ENCODE measurements at regions not wholly inside any gene's neighbourhood (a gene's known extent, or its start where the extent isn't known, plus 50 kb on each side); places are given as distances from the start of the nearest gene placed in this dataset.

DNA sequence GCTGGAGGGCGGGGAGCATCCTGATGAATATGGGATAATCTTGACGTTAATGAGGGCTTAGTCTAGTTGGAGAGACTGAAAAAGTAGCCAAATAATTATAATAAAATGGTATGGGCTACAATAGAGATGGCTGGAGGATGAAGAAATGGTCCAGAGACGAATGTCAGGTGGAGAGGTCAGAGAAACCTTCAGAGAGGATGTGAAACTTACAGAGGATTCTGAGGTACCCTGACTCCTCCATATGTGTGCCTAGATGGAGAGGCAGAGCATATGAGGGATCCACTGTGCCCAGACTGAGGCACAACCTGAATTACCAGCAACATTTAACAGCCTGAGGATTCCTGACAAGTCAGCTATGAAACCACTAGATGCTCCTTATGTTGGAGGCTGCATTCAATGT is 417.0 kb downstream of the ATP23 start:
- no peak overlapping the region for H3K27ac ChIP-seq (ENCODE audit: low read depth, low read length)
- no peaks in the 10 kb centered on the region for H3K4me1 ChIP-seq (ENCODE audit: control insufficient read depth, low read length)
- no peaks in the 10 kb centered on the region for H3K9me2 ChIP-seq (replicated peaks; ENCODE audit: control insufficient read depth, low read length)
- H3F3A ChIP-seq (ENCODE audit: control insufficient read depth, insufficient read depth) = no peaks in the 10 kb centered on the region
- TF ChIP-seq, protein P1, sequence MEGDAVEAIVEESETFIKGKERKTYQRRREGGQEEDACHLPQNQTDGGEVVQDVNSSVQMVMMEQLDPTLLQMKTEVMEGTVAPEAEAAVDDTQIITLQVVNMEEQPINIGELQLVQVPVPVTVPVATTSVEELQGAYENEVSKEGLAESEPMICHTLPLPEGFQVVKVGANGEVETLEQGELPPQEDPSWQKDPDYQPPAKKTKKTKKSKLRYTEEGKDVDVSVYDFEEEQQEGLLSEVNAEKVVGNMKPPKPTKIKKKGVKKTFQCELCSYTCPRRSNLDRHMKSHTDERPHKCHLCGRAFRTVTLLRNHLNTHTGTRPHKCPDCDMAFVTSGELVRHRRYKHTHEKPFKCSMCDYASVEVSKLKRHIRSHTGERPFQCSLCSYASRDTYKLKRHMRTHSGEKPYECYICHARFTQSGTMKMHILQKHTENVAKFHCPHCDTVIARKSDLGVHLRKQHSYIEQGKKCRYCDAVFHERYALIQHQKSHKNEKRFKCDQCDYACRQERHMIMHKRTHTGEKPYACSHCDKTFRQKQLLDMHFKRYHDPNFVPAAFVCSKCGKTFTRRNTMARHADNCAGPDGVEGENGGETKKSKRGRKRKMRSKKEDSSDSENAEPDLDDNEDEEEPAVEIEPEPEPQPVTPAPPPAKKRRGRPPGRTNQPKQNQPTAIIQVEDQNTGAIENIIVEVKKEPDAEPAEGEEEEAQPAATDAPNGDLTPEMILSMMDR (IDR thresholded peaks at IDR 0.05; ENCODE audit: low read depth, low read length, poor library complexity, severe bottlenecking) = no peak
- no peak for TF ChIP-seq EZH2phosphoT487 (IDR thresholded peaks at IDR 0.05; ENCODE audit: borderline replicate concordance, low read length)
- H3K9me3 ChIP-seq (ENCODE audit: control insufficient read depth, insufficient read depth, low read length) = no peaks in the 10 kb centered on the region
- no peaks in the 10 kb centered on the region for H4K20me1 ChIP-seq (ENCODE audit: control insufficient read depth, insufficient read depth, low read depth, low read length)
- H3K4me3 ChIP-seq (ENCODE audit: low read length) = no peak overlapping the region
- H3K36me3 ChIP-seq (ENCODE audit: control insufficient read depth, low read length) = no peaks in the 10 kb centered on the region
- no peaks in the 10 kb centered on the region for H3K27me3 ChIP-seq (ENCODE audit: control insufficient read depth, low read length)
- H3K4me2 ChIP-seq (ENCODE audit: low read length) = no peak overlapping the region
- H3K79me2 ChIP-seq (ENCODE audit: control insufficient read depth, low read length) = no peaks in the 10 kb centered on the region

DNA sequence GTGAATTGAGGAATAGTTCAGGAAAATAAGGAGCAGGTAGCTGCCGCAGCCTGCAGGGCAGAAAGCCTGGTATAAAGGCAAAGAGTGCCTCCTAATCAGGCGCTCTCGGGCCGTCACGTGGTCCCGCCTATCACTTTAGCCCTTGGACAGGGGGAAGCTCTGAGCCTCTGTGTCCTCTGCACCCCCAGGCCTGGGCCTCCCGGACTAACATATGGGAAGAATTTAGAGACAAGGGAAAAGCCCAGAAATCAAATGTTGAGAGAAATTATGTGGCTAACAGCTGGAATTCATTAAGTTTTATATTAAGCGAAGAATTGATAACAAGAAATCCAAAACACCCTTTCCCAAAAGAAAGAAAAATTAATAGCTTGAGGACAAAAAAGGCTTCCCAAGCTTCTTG is 417.7 kb downstream of the ATP23 start:
- Histone ChIP-seq H3K27ac (ENCODE audit: low read depth, low read length) (no peak overlapping the region), H3K27me3 (ENCODE audit: control insufficient read depth, low read length) (no peaks in the 10 kb centered on the region), H3K36me3 (ENCODE audit: control insufficient read depth, low read length) (no peaks in the 10 kb centered on the region)

GRCh38 chr12:58361056-58361455 is 419.7 kb downstream of the ATP23 start:
- H3K79me2 ChIP-seq (ENCODE audit: control insufficient read depth, low read length) = no peaks in the 10 kb centered on the region
- no peaks in the 10 kb centered on the region for H3K4me1 ChIP-seq (ENCODE audit: control insufficient read depth, low read length)
- H3K27ac ChIP-seq (ENCODE audit: low read depth, low read length) = no peak overlapping the region
- no peaks in the 10 kb centered on the region for H3F3A ChIP-seq (ENCODE audit: control insufficient read depth, insufficient read depth)
- H3K9me3 ChIP-seq (ENCODE audit: control insufficient read depth, insufficient read depth, low read length) = no peaks in the 10 kb centered on the region
- no peak overlapping the region for H3K4me2 ChIP-seq (ENCODE audit: low read length)
- H4K20me1 ChIP-seq (ENCODE audit: control insufficient read depth, insufficient read depth, low read depth, low read length) = no peaks in the 10 kb centered on the region
- no peaks in the 10 kb centered on the region for H3K9me2 ChIP-seq (replicated peaks; ENCODE audit: control insufficient read depth, low read length)
- TF ChIP-seq, protein P1 (IDR thresholded peaks at IDR 0.05; ENCODE audit: low read depth, low read length, poor library complexity, severe bottlenecking) = no peak
- TF ChIP-seq EZH2phosphoT487 (IDR thresholded peaks at IDR 0.05; ENCODE audit: borderline replicate concordance, low read length) = no peak
- H3K27me3 ChIP-seq (ENCODE audit: control insufficient read depth, low read length) = no peaks in the 10 kb centered on the region
- H3K4me3 ChIP-seq (ENCODE audit: low read length) = no peak overlapping the region
- H3K36me3 ChIP-seq (ENCODE audit: control insufficient read depth, low read length) = no peaks in the 10 kb centered on the region

More for the DNA sequence above, 417.7 kb downstream of the ATP23 start:
- H3K79me2 ChIP-seq (ENCODE audit: control insufficient read depth, low read length) = no peaks in the 10 kb centered on the region
- H3K9me3 ChIP-seq (ENCODE audit: control insufficient read depth, insufficient read depth, low read length) = no peaks in the 10 kb centered on the region
- no peaks in the 10 kb centered on the region for H3F3A ChIP-seq (ENCODE audit: control insufficient read depth, insufficient read depth)
- no peaks in the 10 kb centered on the region for H3K9me2 ChIP-seq (replicated peaks; ENCODE audit: control insufficient read depth, low read length)
- no peaks in the 10 kb centered on the region for H4K20me1 ChIP-seq (ENCODE audit: control insufficient read depth, insufficient read depth, low read depth, low read length)
- H3K4me2 ChIP-seq (ENCODE audit: low read length) = no peak overlapping the region
- H3K4me3 ChIP-seq (ENCODE audit: low read length) = no peak overlapping the region
- H3K4me1 ChIP-seq (ENCODE audit: control insufficient read depth, low read length) = no peaks in the 10 kb centered on the region
- no peak for TF ChIP-seq EZH2phosphoT487 (IDR thresholded peaks at IDR 0.05; ENCODE audit: borderline replicate concordance, low read length)
- TF ChIP-seq, protein P1 (IDR thresholded peaks at IDR 0.05; ENCODE audit: low read depth, low read length, poor library complexity, severe bottlenecking) = no peak

DNA sequence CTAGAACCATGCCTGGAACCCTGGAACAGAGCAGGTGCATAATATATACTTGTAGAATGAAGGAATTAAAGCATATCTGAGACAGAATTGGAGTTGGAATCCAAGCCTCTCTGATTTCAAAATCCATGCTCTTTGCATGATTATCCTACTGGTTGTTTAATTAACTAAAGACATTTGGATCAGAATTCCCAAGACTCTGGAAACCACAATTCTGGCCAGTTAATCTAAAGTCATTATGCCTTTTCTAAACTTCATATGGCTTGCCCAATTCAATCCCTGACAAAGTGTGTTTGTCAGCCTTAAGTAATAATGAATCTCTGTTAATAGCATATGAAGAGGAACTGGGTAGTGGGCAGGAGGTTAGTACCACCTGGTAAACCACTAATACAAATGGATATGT is 422.6 kb downstream of the ATP23 start:
- Histone ChIP-seq H3K9me3 (ENCODE audit: control insufficient read depth, insufficient read depth, low read length) (no peaks in the 10 kb centered on the region), H3F3A (ENCODE audit: control insufficient read depth, insufficient read depth) (no peaks in the 10 kb centered on the region), H3K79me2 (ENCODE audit: control insufficient read depth, low read length) (no peaks in the 10 kb centered on the region), H3K27ac (ENCODE audit: low read depth, low read length) (no peak overlapping the region), H3K4me1 (ENCODE audit: control insufficient read depth, low read length) (no peaks in the 10 kb centered on the region), H4K20me1 (ENCODE audit: control insufficient read depth, insufficient read depth, low read depth, low read length) (no peaks in the 10 kb centered on the region), H3K4me3 (ENCODE audit: low read length) (no peak overlapping the region), H3K36me3 (ENCODE audit: control insufficient read depth, low read length) (no peaks in the 10 kb centered on the region), H3K27me3 (ENCODE audit: control insufficient read depth, low read length) (no peaks in the 10 kb centered on the region), H3K9me2 (replicated peaks; ENCODE audit: control insufficient read depth, low read length) (no peaks in the 10 kb centered on the region), H3K4me2 (ENCODE audit: low read length) (no peak overlapping the region)
- TF ChIP-seq, protein P1 (IDR thresholded peaks at IDR 0.05; ENCODE audit: low read depth, low read length, poor library complexity, severe bottlenecking) = no peak
- TF ChIP-seq EZH2phosphoT487 (IDR thresholded peaks at IDR 0.05; ENCODE audit: borderline replicate concordance, low read length) = no peak

Data from DOHH2 (cell line).